Gastrocnemius medialis (tissue), 4 donors: ENCODE measurements at regions not wholly inside any gene's neighbourhood (a gene's known extent, or its start where the extent isn't known, plus 50 kb on each side); places are given as distances from the start of the nearest gene placed in this dataset.

Experiments
- ATAC-seq, 2 donors: fragments of 150-250 bp; one replicate each; pipeline ENCODE4 v1.9.1; 2016
- DNase-seq, 2 donors: peaks; one replicate each; pipeline ENCODE4 v3.0.0-alpha.2; 2019
- H3K27ac ChIP-seq, 4 donors: fragments of 200-600 bp; sonication (generic); 1 replicate in 1 of 4; 2 replicates in 3 of 4; pipeline ENCODE4 v1.5.1; 2016 to 2018; ENCODE audit warnings: mild to moderate bottlenecking in 2 of 4, moderate library complexity in 1 of 4
- H3K27me3 ChIP-seq, 3 donors: fragments of 200-600 bp; sonication (generic) in 2 of 3; 1 replicate in 1 of 3; 2 replicates in 2 of 3; pipeline versions ENCODE4 v1.5.1 to v1.6.0; 2016 to 2019; ENCODE audit warnings: mild to moderate bottlenecking in 1 of 3, moderate library complexity in 1 of 3
- H3K36me3 ChIP-seq, 2 donors: fragments of 200-600 bp; sonication (generic) in 1 of 2; one replicate each; pipeline ENCODE4 v1.5.1; 2017 to 2018
- H3K4me1 ChIP-seq, 2 donors: fragments of 200-600 bp; sonication (generic) in 1 of 2; one replicate each; pipeline ENCODE4 v1.5.1; 2016 to 2017; ENCODE audit warnings: mild to moderate bottlenecking in 2 of 2
- H3K4me3 ChIP-seq, 4 donors: fragments of 200-600 bp; sonication (generic) in 3 of 4; 1 replicate in 1 of 4; 2 replicates in 3 of 4; pipeline ENCODE4 v1.5.1; 2016 to 2019; ENCODE audit warnings: mild to moderate bottlenecking in 2 of 4
- H3K9me3 ChIP-seq, 3 donors: fragments of 200-600 bp; sonication (generic) in 2 of 3; 1 replicate in 1 of 3; 2 replicates in 2 of 3; pipeline ENCODE4 v1.5.1; 2016 to 2019
- POLR2A ChIP-seq, 2 donors: fragments of 450-650 bp; IDR thresholded peaks; one replicate each; pipeline ENCODE4 v1.6.1; 2017; ENCODE audit warnings: antibody characterized with exemption in 2 of 2, mild to moderate bottlenecking in 2 of 2, moderate library complexity in 2 of 2
- in situ Hi-C, 4 donors: fragments of 200-750 bp; cut with MboI; loops; one replicate each; pipeline versions ENCODE4 v1.15.0 to v1.8.0; 2017; ENCODE audit warnings: low sequenced_read_pairs in 4 of 4
- intact Hi-C: fragments of 100-400 bp; cut with DNase I; formaldehyde crosslinking; loops from one replicate; pipeline ENCODE4 v1.15.1; 2023; ENCODE audit warnings: low total_unique reads
- TF ChIP-seq, protein P1 (sequence below), 5 experiments: fragments of 450-650 bp in 3 of 5; fragments of 200-600 bp in 2 of 5; sonication (generic) in 2 of 5; IDR thresholded peaks in 4 of 5; conservative IDR thresholded peaks in 1 of 5; 1 replicate in 4 of 5; 2 replicates in 1 of 5; pipeline ENCODE4 v1.5.1; 2016 to 2019; ENCODE audit warnings: antibody characterized with exemption in 5 of 5, mild to moderate bottlenecking in 3 of 5, moderate library complexity in 3 of 5

DNA sequence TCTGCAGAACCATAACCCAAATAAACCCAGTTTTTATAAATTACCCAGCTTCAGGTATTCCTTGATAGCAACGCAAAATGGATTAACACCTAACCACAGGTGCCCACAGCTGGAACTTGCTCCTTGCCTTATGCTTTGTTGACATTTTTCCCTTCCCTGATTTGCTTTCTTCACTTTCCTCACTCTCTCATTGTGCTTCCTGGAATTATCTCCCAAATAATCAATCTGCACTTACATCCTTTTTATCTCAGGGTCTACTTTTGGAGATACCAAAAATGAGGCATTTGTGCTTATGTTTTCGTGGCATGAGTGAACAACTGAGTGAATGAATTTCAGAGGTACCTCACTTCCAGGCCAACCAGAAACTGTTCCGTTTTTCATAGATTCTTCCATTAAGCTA is 374.3 kb downstream of the DOK5 start:
- in situ Hi-C loops (no loop called here), intact Hi-C loops (no loop called here)
- Histone ChIP-seq H3K9me3 (no peaks in the 10 kb centered on the region), H3K36me3 (no peaks in the 10 kb centered on the region), H3K4me3 (no peak overlapping the region), H3K4me1 (no peaks in the 10 kb centered on the region), H3K27ac (no peak overlapping the region), H3K27me3 (no peaks in the 10 kb centered on the region)
- TF ChIP-seq POLR2A (IDR thresholded peaks at IDR 0.05), result no peak
- TF ChIP-seq, protein P1, sequence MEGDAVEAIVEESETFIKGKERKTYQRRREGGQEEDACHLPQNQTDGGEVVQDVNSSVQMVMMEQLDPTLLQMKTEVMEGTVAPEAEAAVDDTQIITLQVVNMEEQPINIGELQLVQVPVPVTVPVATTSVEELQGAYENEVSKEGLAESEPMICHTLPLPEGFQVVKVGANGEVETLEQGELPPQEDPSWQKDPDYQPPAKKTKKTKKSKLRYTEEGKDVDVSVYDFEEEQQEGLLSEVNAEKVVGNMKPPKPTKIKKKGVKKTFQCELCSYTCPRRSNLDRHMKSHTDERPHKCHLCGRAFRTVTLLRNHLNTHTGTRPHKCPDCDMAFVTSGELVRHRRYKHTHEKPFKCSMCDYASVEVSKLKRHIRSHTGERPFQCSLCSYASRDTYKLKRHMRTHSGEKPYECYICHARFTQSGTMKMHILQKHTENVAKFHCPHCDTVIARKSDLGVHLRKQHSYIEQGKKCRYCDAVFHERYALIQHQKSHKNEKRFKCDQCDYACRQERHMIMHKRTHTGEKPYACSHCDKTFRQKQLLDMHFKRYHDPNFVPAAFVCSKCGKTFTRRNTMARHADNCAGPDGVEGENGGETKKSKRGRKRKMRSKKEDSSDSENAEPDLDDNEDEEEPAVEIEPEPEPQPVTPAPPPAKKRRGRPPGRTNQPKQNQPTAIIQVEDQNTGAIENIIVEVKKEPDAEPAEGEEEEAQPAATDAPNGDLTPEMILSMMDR (IDR thresholded peaks at IDR 0.05 in 4 of 5, conservative IDR thresholded peaks at IDR 0.05 in 1 of 5), result no peak
- DNase-seq, result no peak
- ATAC-seq, result no peak

DNA sequence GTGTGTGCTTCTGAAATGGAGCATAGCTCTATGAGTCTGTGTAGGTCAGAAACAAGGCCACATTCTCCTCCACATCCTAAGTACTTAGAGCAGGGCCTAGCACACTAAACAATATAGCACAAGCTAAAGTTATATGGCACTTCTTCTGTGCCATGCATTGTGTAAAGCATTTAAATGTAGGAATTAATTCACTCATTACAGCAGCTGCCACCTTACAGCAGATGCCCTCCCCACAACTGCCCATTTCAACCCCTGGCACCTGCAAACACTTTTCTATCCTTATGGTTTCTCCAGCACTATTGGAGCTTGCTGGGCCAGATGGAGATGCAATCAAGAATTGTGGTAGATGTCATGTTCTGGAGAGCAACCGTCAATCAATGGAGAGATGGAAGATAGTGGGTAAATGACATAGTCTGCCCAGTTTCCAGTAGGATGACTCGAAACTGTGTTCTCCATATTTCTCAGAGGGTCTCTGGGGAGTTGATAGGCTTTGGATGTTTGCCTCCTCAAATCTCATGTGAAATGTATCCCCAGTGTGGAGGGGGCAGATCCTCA is 373.7 kb downstream of the DOK5 start:
- intact Hi-C loops, result no loop called here
- Histone ChIP-seq H3K36me3 (no peaks in the 10 kb centered on the region), H3K9me3 (no peaks in the 10 kb centered on the region), H3K27me3 (no peaks in the 10 kb centered on the region), H3K4me1 (no peaks in the 10 kb centered on the region), H3K4me3 (no peak overlapping the region), H3K27ac (no peak overlapping the region)
- in situ Hi-C loops, result no loop called here
- DNase-seq, result no peak
- ATAC-seq, result no peak
- TF ChIP-seq POLR2A (IDR thresholded peaks at IDR 0.05), result no peak

DNA sequence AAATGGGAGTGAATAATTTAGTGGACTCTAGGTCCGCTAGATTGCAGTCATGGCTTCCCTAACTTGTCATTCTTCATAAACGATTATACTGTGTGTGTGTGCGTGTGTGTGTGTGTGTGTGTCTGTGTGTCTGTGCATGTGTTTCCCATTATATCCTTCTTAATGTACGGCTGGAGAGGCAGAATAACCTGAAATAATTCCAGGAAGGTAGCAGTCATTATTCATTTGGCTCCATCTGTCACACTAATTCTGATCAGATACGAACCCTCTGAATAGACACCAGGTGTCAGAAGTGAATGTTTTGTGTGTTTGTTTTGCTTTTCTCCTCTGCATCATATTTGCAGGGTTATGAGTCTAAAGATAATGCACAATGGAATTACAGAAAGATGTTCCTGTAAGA is 372.9 kb downstream of the DOK5 start:
- no peaks in the 10 kb centered on the region for H3K36me3 ChIP-seq
- in situ Hi-C loops (no loop called here), intact Hi-C loops (no loop called here)
- no peaks in the 10 kb centered on the region for H3K9me3 ChIP-seq
- H3K27me3 ChIP-seq, result no peaks in the 10 kb centered on the region
- no peak overlapping the region for H3K4me3 ChIP-seq
- ATAC-seq, result no peak
- no peaks in the 10 kb centered on the region for H3K4me1 ChIP-seq
- DNase-seq, result no peak
- TF ChIP-seq POLR2A (IDR thresholded peaks at IDR 0.05), result no peak
- TF ChIP-seq, protein P1 (IDR thresholded peaks at IDR 0.05 in 4 of 5, conservative IDR thresholded peaks at IDR 0.05 in 1 of 5), result no peak
- no peak overlapping the region for H3K27ac ChIP-seq

DNA sequence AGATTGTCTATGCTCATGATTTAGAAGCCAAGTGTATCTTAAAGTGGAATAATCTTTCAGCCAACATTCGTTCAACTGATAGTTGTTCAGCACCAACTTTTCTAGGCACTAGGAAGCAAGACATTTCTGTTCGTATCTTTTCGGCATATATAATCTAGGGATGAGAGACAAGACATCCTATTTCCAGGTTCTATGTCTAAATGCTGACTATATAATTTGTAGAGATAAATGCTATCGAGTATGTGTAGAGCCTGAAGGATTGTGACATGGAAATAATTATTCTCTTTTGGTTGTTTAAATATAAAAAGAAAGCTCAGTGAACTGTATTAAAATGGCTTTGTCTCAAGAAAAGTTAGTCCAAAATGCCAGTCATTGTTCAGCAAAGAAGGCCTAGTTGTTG is 371.6 kb downstream of the DOK5 start:
- Histone ChIP-seq H3K9me3 (no peaks in the 10 kb centered on the region), H3K4me3 (no peak overlapping the region), H3K27me3 (no peaks in the 10 kb centered on the region), H3K27ac (no peak overlapping the region), H3K36me3 (no peaks in the 10 kb centered on the region), H3K4me1 (no peaks in the 10 kb centered on the region)
- DNase-seq (no peak), ATAC-seq (no peak)
- in situ Hi-C loops (no loop called here), intact Hi-C loops (no loop called here)
- no peak for TF ChIP-seq POLR2A (IDR thresholded peaks at IDR 0.05)
- TF ChIP-seq, protein P1 (IDR thresholded peaks at IDR 0.05 in 4 of 5, conservative IDR thresholded peaks at IDR 0.05 in 1 of 5), result no peak

DNA sequence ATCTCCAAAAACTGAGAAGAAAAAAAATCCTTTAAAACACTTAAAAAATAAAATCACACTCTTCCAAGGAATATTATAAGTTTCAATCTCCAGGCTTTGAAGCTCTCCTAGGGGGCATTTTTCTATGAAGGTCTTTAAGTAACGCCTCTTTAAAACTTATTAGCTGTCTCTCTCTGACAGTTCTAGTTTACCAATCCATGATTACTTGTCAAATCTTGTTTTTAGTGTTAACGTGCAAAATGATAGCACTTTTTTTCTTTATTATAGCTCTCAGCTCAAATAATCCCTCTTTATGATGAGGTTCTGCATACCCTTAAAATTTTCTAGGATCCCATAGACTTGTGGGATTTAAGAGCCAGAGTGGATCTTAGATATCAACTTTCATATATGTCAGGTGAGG is 369.0 kb downstream of the DOK5 start:
- ATAC-seq, result no peak

More for the DNA sequence above, 369.0 kb downstream of the DOK5 start:
- in situ Hi-C loops (no loop called here), intact Hi-C loops (no loop called here)
- Histone ChIP-seq H3K9me3 (no peaks in the 10 kb centered on the region), H3K27me3 (no peaks in the 10 kb centered on the region), H3K27ac (no peak overlapping the region), H3K4me3 (no peak overlapping the region), H3K36me3 (no peaks in the 10 kb centered on the region), H3K4me1 (no peaks in the 10 kb centered on the region)
- TF ChIP-seq, protein P1 (IDR thresholded peaks at IDR 0.05 in 4 of 5, conservative IDR thresholded peaks at IDR 0.05 in 1 of 5), result no peak
- TF ChIP-seq POLR2A (IDR thresholded peaks at IDR 0.05), result no peak
- no peak for DNase-seq
